NK-92 (cell line): ENCODE measurements at regions not wholly inside any gene's neighbourhood (a gene's known extent, or its start where the extent isn't known, plus 50 kb on each side); places are given as distances from the start of the nearest gene placed in this dataset.
"Not testable (repeated sequence)": the region's sequence is repeated elsewhere in the genome, so short reads cannot be mapped to it uniquely, and the experiment has no call there.

Source experiments
- DNase-seq: peaks from one replicate; lab custom pipeline; 2025; ENCODE audit not compliant: unreplicated experiment; lab: John Stamatoyannopoulos, UW

DNA sequence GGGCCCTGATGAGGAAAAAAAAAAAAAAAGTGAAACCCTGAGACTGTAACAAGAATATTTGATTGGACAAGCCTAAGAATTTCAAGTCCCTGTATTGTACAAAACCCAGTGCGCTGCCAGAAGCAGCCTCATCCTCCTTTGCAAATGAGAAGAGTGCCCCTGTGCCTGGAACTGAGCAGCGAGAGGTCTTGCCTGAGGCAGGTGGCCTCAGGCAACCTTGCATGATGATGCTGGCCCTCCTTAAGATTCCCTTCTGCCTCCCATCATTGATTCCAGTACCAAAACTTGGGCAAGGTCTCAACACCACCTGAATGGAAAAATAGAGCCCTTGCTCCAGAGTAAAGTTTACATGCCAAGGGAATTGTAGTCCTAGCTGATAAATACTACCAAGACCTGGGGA is 129.6 kb upstream of the RAB4A start:
- DNase-seq, result no peak

DNA sequence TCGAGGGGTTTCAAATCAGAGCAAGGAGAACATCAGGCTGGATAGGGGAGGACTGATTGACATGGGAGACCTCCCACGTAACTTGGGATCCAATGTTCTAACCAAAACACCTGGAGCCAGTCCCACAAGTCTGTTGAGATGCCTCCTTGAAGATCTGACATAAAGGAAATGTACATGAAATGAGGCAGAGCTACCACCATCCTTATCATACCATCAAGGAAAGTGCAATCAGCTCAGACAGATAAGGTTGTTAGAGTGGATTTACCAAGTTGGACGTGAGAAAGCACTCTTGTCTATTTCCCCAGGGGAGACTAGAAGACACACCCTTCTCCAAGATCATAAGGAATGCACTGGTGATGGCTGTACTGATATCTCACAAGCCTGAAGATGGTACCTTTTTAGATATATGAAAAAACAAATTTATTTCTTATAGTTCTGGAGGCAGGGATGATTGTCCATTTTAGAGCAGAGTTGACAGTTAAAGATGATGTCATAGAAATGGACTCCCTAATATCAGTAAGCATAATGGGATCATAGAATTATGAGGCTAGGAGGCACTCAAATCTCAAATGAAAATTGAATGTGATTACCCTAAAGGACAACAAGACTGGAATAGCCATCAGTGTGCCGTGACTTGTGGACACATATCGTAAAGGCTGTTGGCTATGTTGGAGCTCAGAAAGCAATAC is 129.1 kb upstream of the RAB4A start:
- DNase-seq, result no peak

DNA sequence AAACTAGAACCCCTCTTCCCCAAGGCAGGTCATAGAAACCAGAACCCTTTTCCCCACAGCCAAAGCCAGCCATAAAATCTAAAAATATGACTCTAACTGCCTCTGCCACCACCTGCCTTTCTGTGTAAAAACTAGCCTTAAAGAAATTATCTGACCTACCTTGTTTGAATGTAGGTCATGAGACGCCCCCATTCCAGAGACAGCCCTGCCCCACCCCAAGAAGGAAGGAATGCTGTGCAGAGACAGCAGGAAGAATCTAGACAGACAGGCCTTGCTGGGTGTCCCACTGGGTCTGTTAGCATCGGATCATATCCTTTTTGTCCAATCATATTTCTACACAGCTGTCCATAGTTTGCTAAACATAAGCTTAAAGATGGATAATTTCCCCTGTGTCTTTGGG is 128.4 kb upstream of the RAB4A start:
- no peak for DNase-seq

DNA sequence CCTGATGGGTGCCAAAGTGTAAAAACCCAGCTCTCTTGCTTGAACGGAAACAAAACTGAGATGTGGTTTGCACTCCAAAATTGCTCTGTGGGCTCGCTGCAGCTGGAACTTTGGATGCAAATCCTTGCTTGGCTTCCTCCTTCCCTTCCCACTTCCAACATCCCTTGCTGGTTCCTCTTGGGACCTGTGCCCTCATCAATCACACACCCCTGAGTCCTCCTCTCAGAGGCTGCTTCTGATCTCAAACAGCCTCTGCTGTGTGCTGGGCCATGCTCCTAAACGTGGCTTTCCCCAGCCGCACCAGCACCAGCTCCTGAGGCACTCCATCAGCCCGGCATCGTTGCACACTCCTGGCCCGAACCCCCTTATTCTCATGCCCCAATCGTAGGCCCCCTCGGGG is 124.3 kb upstream of the RAB4A start:
- no peak for DNase-seq

DNA sequence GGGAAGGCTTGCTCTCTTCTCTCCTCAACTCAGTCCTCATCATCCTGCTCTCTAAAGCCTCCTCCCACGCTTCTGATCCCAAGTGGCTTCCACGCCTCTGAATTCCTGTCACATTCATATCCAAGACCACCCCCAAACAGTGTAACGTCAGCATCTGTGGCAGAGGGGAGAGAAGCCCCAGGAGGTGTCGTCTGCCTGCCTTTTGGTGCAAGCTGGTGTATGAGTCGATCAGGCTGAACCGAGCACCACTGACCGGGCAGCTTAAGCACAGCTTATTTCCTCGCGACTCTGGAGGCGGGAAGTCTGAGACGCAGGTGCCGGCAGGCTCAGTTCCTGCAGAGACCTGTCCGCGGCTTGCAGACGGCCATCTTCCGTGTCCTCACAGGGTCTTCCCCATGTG is 123.8 kb upstream of the RAB4A start:
- no peak for DNase-seq

DNA sequence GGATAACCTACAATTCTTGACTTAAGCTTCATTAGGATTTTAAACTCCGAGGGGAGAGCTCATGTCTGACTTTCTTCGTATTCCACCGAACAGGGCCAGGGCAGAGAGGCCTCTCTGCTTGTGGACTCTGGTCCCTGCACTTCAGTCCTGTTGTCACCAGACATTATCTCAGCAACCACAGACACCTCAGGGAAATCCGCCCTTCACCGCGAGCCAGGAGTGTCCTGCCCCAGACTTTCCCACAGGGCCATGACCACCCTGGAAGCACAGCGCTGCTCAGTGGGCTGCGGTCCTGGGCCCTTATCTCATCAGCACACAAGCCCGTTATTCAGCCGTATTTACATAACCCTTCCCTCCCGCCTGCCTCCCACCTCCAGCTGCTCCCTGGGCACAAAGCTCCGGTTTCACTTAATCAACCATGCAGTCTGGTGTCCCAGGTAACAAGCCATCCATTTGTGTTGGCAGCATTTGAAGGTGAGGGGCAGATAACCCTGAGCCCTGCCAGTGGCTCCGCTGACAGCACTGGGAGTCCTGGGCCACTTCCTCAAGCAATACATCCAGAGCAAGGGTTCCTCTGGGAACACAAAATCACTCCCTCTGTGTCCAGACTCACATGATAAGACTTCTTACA is 122.8 kb upstream of the RAB4A start:
- DNase-seq, result no peak

DNA sequence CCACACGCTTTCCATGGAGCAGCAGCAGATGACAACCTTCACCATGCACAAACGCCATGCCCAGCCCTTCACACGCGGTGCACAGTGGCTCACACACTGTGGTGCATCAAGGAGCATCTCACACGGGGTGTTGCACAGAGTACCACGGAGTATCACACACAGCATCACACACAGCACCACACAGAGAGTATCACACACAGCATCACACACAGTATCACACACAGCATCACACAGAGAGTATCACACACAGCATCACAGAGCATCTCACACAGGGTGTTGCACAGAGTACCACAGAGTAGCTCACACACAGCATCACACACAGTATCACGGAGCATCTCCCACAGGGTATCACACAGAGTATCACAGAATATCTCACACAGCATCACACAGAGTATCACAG is 122.2 kb upstream of the RAB4A start:
- no peak for DNase-seq

DNA sequence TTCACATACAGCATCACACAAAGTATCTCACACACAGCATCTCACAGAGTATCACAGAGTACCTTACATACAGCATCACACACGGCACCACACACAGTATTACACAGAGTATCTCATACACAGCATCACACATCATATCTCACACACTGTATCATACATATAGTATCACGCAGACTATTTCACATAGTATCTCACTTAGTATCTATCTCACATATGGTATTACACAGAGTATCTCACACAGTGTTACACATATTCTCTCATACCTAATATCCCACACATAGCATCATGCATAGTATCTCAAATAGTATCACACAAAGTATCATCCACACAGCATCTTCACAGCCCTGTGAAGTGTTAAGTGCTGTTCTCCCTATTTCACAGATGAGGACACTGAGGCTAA is 121.5 kb upstream of the RAB4A start:
- no peak for DNase-seq

DNA sequence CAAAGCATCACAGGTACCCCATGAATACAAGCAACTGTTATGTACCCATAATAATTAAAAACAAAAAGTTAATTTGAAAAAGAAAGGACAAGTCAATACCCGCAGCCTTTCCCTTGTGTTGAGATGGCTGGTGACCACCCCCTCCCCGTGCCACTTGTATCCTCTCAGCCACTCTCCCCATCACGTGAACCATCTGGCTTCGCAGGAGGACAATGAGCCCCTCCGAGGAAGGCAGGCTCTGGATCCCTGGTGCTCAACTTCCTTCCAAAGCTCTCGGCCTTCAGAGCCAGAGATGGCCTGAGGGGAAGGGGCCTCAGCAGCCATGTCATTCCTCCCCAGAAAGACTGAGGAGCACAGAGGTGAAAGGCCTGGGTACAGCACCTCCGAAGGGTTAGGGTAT is 120.4 kb upstream of the RAB4A start:
- DNase-seq, result no peak

DNA sequence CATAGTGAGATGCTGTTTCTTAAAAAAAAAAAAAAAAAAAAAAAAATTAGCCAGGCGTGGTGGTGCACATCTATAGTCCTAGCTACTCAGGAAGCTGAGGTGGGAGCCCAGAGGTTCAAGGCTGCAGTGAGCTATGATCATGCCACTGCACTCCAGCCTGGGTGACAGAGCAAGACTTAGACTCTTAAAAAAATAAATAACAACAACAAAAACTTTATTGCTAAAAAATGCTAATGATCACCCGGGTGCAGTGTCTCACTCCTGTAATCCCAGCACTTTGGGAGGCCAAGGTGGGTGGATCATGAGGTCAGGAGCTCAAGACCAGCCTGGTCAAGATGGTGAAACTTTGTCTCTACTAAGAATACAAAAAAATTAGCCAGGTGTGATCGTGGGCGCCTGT is 119.5 kb upstream of the RAB4A start:
- not testable (repeated sequence) for DNase-seq

DNA sequence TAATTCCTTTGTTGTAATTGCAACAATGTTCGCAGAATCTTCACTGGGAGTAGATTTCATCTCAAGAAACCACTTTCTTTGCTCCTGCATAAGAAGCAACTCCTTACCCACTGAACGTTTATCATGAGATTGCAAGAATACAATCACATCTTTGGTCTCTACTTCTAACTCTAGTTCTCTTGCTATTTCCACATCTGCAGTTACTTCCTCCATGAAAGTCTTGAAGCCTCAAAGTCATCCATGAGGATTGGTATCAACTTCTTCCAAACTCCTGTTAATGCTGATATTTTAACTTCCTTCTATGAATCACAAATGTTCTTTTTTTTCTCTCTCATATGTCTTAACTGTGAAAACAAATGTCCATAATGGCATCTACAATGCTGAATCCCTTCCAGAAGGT is 118.6 kb upstream of the RAB4A start:
- no peak for DNase-seq

DNA sequence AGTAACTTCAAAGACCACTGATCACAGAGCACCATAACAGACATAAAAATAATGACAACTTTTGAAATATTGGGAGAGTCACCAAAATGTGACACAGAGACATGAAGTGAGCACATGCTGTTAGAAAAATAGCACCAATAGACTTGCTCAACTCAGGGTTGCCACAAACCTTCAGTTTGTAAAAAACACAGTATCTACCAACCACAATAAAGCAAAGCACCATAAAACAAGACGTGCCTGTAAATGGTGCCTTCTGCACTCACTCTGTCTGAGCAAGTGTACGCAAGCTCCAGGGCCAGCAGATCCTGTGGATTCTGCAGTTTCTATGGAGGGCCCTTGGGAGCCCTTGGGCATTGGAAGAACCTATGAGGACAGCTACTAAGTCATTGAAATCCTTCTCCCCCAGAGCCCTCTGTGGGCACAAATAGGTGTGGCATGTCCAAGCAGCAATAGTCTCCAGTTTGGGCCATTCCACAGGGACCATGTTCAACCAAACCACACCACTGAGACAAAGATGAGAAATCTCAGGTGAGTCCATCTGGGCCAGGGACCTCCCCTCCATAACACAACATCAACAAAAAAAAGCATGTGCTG is 116.9 kb upstream of the RAB4A start:
- no peak for DNase-seq

DNA sequence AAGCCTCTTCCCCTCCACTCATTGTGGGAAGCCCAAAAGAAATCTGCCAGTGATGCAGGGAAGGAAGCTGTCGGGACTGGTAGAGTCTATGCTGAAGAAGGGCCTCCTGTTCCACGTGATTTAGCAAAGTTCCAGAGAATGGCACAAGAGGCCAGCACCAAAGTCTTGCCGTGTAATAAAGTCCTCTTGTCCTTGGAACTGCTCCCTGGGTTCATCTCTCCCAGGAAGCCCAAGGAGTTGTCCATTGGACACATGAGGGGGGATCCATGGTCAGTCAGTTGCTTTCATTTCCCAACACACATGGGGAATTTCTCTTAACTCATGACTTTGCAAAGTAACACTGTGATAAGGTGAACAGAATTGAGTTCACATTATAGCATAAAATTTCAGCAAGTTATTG is 116.1 kb upstream of the RAB4A start:
- DNase-seq, result no peak

DNA sequence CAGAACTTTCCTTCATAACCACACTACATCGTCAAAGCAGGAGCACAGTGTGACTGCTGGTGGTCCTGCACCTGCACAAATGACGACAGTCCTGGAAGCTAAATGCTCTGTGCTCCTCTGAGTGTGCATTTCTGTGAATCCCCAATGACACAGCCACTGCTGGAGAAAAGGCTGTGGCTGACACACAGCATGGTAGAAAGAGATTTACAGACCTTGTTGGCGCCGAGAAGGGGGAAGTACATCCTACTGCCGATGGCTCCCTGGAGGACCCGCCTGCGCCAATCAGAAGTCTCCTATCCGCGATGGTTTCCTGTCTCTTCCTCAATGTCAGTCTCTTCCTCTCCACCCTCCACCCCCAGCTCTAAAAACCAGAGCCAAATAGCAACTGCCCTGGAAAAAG is 115.4 kb upstream of the RAB4A start:
- no peak for DNase-seq

DNA sequence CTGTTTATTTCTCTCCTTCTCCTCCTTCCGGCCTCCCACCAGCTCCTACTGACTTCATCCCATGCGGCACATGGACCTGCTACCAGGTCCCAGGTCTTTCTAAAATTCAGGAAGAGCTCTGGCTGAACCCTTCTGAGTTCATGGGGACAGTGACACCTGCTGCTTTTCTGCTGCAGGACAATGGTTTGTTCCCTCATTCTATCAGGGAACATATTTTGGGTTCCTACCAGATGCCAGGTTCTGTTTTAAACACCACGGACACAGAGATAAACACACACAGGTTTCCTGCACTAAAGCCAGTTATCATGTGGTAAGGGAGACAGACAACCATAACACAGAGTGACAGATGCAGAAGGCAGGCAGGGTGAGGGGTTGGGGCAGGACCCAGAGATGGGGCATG is 114.0 kb upstream of the RAB4A start:
- no peak for DNase-seq

DNA sequence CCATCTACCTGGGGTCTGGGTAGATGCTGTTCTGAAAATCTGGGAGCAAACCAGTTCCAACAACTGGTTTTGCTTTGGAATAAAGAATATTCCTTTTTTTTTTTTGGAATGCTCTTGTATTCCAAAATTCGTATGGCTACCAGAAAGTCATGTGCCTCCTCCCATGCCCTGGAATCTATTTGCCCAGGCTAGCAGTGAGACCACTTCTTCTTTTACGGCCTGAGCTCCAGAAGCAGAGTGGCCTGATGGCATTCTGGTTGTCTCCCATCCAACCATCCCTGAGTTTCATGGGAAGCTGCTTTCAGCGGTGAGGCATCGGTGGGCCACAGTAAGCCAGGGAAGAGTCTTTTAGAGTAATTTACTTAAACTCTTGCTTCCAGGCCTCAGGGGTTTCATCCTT is 113.4 kb upstream of the RAB4A start:
- no peak for DNase-seq

DNA sequence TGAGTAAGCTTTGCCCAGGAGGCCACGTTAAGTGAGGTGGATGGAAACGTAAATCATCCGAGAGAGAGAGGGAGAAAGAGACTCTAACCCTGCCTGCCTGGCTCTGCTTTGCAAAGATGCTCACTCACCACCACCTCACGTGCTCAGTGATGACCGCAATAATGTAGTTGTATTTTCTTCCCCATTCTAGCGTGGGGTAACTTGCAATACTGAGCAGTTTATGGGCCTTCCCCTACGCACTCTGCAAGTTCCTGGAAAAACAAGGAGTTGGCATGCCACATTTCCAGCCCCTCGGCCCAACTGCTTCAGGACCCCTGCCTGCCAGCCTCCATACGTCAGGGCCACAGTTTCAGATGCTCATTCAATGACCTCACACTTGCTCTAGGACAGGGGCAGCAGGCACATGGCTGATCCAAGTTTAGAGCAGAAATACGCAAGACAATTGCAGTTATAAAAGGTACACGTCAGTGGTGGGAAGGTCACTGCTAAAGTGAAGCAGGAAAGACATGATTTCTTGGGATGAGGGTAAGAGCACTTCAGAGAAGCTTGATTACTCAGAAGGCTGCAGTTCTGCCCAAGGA is 112.5 kb upstream of the RAB4A start:
- no peak for DNase-seq

DNA sequence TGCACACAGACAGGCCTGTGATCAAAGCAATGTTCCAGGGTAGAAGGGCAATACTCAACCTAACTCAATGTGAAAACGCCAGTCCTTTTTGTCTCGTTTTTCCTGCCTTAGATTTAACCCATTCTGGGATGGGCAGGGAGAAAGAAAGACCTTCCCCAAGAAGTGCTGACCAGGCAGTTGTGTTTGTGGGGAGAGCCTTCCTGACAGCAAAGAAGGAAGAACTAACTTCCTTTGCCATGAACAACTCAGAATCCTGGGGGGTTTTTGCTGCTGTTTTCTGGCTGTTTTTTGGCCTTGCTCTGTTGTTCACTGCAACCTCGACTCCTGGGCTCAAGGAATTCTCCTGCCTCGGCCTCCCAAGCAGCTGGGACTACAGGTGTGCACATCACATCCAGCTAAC is 112.0 kb upstream of the RAB4A start:
- no peak for DNase-seq

DNA sequence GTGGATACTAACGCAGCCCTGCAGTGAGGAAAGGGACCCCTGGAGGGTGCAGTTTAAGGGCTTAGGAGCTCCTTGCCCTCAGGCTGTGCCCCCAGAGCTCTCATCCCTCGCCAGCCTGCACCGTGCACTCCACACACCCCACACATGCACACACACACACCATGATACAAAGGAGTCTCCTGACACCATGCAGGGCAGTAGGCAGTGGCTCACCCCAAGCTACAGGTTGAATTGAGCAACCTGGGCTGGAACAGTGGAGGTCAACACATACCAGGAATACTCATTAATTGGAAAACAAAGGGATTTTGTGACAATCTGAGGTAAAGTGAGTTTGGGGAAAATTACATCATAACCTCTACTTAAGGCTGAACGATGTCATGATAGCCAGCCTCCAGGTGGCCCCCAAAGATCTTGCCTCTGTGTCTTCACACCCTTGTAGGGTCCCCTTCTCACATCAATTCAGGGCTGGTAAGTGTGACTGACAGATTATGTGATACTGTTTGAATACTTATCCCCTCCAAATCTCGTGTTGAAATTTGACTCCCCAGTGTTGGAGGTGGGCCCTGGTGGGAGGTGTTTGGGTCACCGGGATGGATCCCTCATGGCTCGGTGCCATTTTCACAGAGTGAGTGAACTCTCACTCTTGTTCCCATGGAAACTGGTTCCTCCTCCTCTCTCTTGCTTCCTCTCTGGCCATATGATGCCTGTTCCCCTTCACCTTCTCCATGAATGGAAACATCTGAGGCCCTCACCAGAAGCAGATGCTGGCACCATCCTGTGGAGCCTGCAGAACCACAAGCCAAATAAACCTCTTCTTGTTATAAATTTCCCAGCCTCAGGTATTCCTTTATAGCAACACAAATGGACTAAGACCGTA is 111.0 kb upstream of the RAB4A start:
- DNase-seq, result no peak

DNA sequence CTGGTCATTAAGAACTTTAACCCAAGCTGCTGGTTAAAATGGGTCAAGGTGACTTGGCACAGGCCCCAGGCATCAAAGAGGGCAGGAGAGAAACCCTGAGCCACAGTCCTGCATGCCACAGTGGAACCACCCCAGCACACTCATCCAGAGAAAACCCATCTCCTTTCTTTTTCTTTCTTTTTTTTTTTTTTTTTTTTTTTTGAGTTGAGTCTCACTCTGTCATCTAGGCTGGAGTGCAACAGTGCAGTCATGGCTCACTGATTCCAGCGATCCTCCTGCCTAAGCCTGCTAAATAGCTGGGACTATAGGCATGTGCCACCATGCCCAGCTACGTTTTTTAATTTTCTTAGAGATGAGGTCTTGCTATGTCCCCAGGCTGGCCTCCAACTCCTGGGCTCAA is 109.2 kb upstream of the RAB4A start:
- DNase-seq, result no peak

DNA sequence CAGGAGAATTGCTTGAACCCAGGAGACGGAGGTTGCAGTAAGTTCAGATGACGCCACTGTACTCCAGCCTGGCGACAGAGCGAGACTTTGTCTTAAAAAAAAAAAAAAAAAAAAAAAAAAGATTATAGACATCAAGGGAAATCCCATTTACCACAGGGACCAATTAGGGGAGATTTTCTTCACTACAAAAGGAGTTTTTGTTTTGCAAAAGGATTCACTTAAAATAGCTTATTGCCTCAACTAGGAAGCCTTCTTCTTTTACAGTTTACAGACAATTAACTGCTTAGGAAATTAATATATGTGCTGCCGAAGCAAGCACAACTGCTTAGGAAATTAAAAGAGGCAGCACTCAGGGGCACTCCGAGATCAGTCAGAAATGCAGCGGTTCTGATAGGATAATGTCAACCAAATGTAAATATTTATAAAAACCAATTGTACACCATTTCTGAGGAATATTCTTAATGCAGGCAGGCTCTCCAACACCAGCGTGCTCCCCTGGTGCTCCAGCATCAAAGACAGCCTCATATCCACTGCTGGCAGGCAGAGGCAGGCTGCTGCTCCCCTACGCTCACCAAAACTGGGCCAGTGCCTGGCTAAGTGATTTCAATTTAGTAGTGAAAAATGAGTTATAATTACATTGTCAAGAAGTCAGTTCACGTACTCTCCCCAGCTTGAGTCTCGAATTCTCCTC is 107.9 kb upstream of the RAB4A start:
- no peak for DNase-seq
